Hepatocyte (in vitro differentiated cells): ENCODE measurements at regions not wholly inside any gene's neighbourhood (a gene's known extent, or its start where the extent isn't known, plus 50 kb on each side); places are given as distances from the start of the nearest gene placed in this dataset.

Experiments
- DNase-seq: peaks from one replicate; pipeline ENCODE4 v3.0.0-alpha.2; 2016; ENCODE audit warnings: low spot score
- H2AFZ ChIP-seq: fragments of 200-600 bp; sonication (generic); 2 replicates; pipeline ENCODE4 v1.6.0; 2016; ENCODE audit warnings: antibody characterized with exemption, mild to moderate bottlenecking
- H3K27ac ChIP-seq: fragments of 200-600 bp; sonication (generic); 2 replicates; pipeline ENCODE4 v1.5.1; 2016; ENCODE audit warnings: mild to moderate bottlenecking
- H3K27me3 ChIP-seq: fragments of 200-600 bp; sonication (generic); 2 replicates; pipeline ENCODE4 v1.6.1; 2016
- H3K36me3 ChIP-seq: fragments of 200-600 bp; sonication (generic); replicated peaks from 2 replicates; pipeline ENCODE4 v1.5.1; 2016; ENCODE audit warnings: low read depth; ENCODE audit not compliant: insufficient read depth
- H3K4me1 ChIP-seq: fragments of 200-600 bp; sonication (generic); 2 replicates; pipeline ENCODE4 v1.5.1; 2016; ENCODE audit warnings: mild to moderate bottlenecking, moderate library complexity; ENCODE audit not compliant: insufficient read depth
- H3K4me2 ChIP-seq: fragments of 200-600 bp; sonication (generic); 2 replicates; pipeline ENCODE4 v1.6.0; 2016
- H3K4me3 ChIP-seq: fragments of 200-600 bp; sonication (generic); 2 replicates; pipeline ENCODE4 v1.5.1; 2016; ENCODE audit warnings: mild to moderate bottlenecking
- H3K79me2 ChIP-seq: fragments of 200-600 bp; sonication (generic); 2 replicates; pipeline ENCODE4 v1.6.0; 2017; ENCODE audit warnings: mild to moderate bottlenecking
- H3K9me2 ChIP-seq: fragments of 200-600 bp; sonication (generic); replicated peaks from 2 replicates; pipeline ENCODE4 v1.6.0; 2017; ENCODE audit warnings: mild to moderate bottlenecking; ENCODE audit not compliant: insufficient read depth
- H3K9me3 ChIP-seq: fragments of 200-600 bp; sonication (generic); 2 replicates; pipeline ENCODE4 v1.5.1; 2016; ENCODE audit warnings: low read depth, mild to moderate bottlenecking
- H4K20me1 ChIP-seq: fragments of 200-600 bp; sonication (generic); 2 replicates; pipeline ENCODE4 v1.6.0; 2016; ENCODE audit warnings: mild to moderate bottlenecking; ENCODE audit not compliant: insufficient read depth, poor library complexity, severe bottlenecking
- CTCF ChIP-seq: fragments of 200-600 bp; sonication (generic); IDR thresholded peaks from 2 replicates; pipeline ENCODE4 v1.5.1; 2016; ENCODE audit warnings: antibody characterized with exemption, mild to moderate bottlenecking; ENCODE audit not compliant: poor library complexity
- EZH2 ChIP-seq: fragments of 200-600 bp; sonication (generic); IDR thresholded peaks from 2 replicates; pipeline ENCODE4 v1.6.1; 2016; ENCODE audit warnings: antibody characterized with exemption, mild to moderate bottlenecking, borderline replicate concordance
- EZH2phosphoT487 ChIP-seq: fragments of 200-600 bp; sonication (generic); IDR thresholded peaks from one replicate; pipeline ENCODE4 v1.6.1; 2018; ENCODE audit warnings: antibody characterized with exemption, mild to moderate bottlenecking, low read depth, moderate library complexity; ENCODE audit not compliant: unreplicated experiment, severe bottlenecking
- WGBS: methylation state at CpG from one replicate; pipeline ENCODE4 v1.1.6; 2016; ENCODE audit warnings: low lambda C conversion rate; ENCODE audit errors: missing lambda C conversion rate; 5-methylcytosine and 5-hydroxymethylcytosine counted together

- no peaks in the 10 kb centered on the region for H3K9me2 ChIP-seq
- H2AFZ ChIP-seq = no peak overlapping the region
- TF ChIP-seq EZH2phosphoT487 (no peak), EZH2 (no peak), CTCF (no peak)
- WGBS = 60% methylated on average over 4 of the region's 4 CpGs
- H3K9me3 ChIP-seq = no peaks in the 10 kb centered on the region
- no peaks in the 10 kb centered on the region for H3K27me3 ChIP-seq
- H3K4me3 ChIP-seq = no peak overlapping the region
- H3K27ac ChIP-seq = no peak overlapping the region
- no peaks in the 10 kb centered on the region for H3K36me3 ChIP-seq
- no peaks in the 10 kb centered on the region for H4K20me1 ChIP-seq
- H3K4me2 ChIP-seq = no peak overlapping the region
- no peaks in the 10 kb centered on the region for H3K4me1 ChIP-seq
- no peak for DNase-seq
- H3K79me2 ChIP-seq = no peaks in the 10 kb centered on the region
These were observed 195.8 kb downstream of the MTHFS start for GRCh38 chr15:79700951-79701480.

- Histone ChIP-seq H4K20me1 (no peaks in the 10 kb centered on the region), H3K4me1 (no peaks in the 10 kb centered on the region), H3K79me2 (no peaks in the 10 kb centered on the region), H3K4me2 (no peak overlapping the region), H3K36me3 (no peaks in the 10 kb centered on the region), H3K27me3 (no peaks in the 10 kb centered on the region), H3K9me3 (no peaks in the 10 kb centered on the region), H2AFZ (no peak overlapping the region), H3K9me2 (no peaks in the 10 kb centered on the region), H3K4me3 (no peak overlapping the region), H3K27ac (no peak overlapping the region)
- TF ChIP-seq EZH2 (no peak), CTCF (no peak), EZH2phosphoT487 (no peak)
- DNase-seq = no peak
- 85% methylated on average over 1 of the region's 1 CpG for WGBS
These were observed 194.2 kb downstream of the MTHFS start for GRCh38 chr15:79702621-79703020.

- no peaks in the 10 kb centered on the region for H3K9me3 ChIP-seq
- H2AFZ ChIP-seq = no peak overlapping the region
- no peaks in the 10 kb centered on the region for H3K4me1 ChIP-seq
- no peaks in the 10 kb centered on the region for H3K9me2 ChIP-seq
- no peaks in the 10 kb centered on the region for H3K27me3 ChIP-seq
- DNase-seq = no peak
- TF ChIP-seq EZH2phosphoT487 (no peak), CTCF (no peak), EZH2 (no peak)
- no peak overlapping the region for H3K4me2 ChIP-seq
- H3K4me3 ChIP-seq = no peak overlapping the region
- H4K20me1 ChIP-seq = no peaks in the 10 kb centered on the region
- H3K36me3 ChIP-seq = no peaks in the 10 kb centered on the region
- 100% methylated on average over 1 of the region's 1 CpG for WGBS
- no peak overlapping the region for H3K27ac ChIP-seq
- H3K79me2 ChIP-seq = no peaks in the 10 kb centered on the region
These were observed 175.6 kb downstream of the MTHFS start for GRCh38 chr15:79721256-79721655.

- no peaks in the 10 kb centered on the region for H3K9me2 ChIP-seq
- no peaks in the 10 kb centered on the region for H3K36me3 ChIP-seq
- no peak overlapping the region for H3K4me3 ChIP-seq
- H3K27ac ChIP-seq = no peak overlapping the region
- no peaks in the 10 kb centered on the region for H4K20me1 ChIP-seq
- H3K4me1 ChIP-seq = no peaks in the 10 kb centered on the region
- no peaks in the 10 kb centered on the region for H3K9me3 ChIP-seq
- H3K79me2 ChIP-seq = no peaks in the 10 kb centered on the region
- no peak overlapping the region for H2AFZ ChIP-seq
- H3K27me3 ChIP-seq = no peaks in the 10 kb centered on the region
- no peak overlapping the region for H3K4me2 ChIP-seq
- TF ChIP-seq EZH2 (no peak), CTCF (no peak)
- no peak for DNase-seq
These were observed 172.5 kb downstream of the MTHFS start for GRCh38 chr15:79724312-79724711.
